ENCODE measurements at regions not wholly inside any gene's neighbourhood (a gene's known extent, or its start where the extent isn't known, plus 50 kb on each side); places are given as distances from the start of the nearest gene placed in this dataset.

GRCh38 chr12:89253488-89253887, 98.8 kb downstream of the DUSP6 start:
- DNase-seq = no peak

GRCh38 chr12:89252284-89252683, 100.0 kb downstream of the DUSP6 start:
- no peak for DNase-seq

DNA sequence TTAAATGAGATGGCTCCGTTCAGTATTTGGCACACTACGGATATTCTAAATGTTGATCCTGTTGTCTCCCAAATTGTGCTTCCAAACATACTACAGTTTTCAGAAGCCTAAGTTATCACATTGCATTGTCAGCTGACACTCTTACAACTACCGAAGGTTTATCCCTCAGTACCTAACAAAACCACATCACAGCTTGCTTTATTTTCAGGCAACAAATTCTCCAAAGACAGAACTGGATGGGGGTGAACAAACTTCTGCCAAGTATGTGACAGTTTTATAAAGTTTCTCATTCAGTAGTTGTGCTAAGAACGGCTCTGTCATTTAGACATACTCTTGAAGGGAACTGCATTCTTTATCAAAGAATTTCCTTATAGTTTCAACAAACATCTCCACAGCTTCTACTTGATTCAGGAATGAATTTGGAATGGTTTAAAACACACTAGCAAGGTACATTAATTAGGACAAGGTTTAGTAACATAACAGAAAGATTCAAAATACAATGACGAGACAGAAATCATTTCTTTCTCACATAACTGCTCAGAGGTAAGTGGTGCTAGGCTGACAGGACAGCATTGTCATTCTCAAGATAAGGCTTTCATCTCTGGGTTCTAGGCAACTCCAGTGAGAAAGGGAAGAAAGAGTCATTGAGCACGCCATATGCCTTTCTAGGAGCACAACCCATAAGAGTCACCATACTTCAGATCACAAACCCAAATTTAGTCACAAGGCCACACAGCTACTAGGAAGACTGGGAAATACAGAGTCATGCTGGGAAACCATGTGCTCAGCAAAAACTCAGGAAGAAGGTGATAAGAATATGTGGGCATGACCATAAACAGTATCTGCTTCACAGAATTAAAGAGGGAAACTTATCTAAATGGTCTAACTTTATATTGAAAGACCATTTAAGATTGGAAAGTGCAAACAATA, 100.7 kb downstream of the DUSP6 start:
- no peak for DNase-seq

DNA sequence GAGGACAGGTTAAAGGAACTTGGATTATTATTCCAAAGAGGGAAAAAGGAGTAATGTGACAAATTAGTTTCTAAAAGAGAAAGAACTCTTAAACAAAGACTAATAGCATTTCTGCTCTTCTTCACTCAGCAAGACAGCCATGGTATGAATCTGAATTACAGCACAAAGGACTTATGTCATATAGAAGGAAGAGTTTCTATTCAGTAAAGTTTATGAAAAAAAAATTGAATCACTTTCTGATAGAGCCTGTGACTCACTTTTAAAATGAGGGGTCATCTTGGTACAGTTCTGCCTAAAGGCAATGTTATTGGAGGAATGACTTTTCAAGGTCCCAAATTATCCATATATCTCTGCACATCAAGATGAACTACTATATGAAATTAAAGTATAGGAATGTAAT, 101.7 kb downstream of the DUSP6 start:
- no peak for DNase-seq

GRCh38 chr12:89250213-89250612, 102.1 kb downstream of the DUSP6 start:
- DNase-seq = no peak

GRCh38 chr12:89247967-89248366, 104.3 kb downstream of the DUSP6 start:
- DNase-seq = no peak

DNA sequence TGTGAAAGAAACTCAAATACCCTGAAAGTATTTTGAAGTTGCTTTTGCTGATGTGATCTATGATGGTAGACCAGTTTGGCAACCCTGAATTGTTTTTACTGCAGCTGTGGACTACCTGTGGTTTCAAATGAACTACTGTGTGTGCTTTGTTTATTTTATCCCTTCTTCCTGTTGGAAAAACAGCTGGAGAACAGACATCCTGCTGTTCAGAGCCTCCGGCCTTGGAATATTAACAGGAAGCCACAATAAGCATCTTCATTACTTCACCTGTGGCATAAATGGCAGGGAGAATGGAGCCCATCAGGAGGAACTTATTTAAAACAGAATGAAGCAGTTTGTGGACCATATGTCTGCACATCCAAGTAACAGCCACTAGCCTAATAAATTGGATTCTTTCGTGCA, 104.8 kb downstream of the DUSP6 start:
- no peak for DNase-seq

DNA sequence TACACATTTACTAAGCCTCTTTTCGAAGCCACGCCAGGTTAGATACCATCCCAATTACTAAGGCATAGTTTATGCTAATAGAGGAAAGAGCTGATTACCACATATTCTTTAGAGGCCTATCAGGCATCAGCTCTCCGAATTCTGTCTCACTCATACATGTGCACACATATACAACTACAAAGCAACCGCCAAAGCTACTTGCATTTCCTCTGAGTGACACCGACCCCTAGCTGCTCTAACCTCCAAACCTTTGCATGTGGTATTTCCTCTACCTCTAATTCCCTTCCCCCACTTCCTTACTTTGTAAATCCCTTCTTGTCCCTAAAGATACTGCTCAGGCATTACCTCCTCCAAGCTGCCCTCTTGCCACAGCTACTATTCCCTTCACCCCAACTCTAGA, 107.2 kb downstream of the DUSP6 start:
- DNase-seq = peak in 1 of 4 experiments; percentile 8

DNA sequence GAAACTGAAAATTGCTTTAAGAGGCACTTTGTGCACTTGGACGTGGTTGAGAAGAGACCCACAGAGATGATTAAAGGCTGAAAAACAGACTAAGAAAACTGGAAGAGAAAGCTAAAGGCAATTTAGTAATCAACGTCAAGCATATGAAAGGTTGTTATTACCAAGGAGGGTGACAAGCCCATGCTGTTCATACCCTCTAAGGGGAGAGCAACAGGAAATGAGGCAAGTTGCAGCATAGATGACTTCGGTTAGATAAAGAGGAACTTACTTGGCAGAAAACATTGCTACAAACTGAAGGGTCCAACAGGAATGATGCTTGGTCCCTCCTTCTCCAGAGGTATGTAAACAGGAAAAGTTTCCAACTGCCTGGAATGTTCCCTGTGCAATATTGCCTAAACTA, 107.8 kb downstream of the DUSP6 start:
- no peak for DNase-seq

GRCh38 chr12:89243771-89244170, 108.5 kb downstream of the DUSP6 start:
- no peak for DNase-seq

DNA sequence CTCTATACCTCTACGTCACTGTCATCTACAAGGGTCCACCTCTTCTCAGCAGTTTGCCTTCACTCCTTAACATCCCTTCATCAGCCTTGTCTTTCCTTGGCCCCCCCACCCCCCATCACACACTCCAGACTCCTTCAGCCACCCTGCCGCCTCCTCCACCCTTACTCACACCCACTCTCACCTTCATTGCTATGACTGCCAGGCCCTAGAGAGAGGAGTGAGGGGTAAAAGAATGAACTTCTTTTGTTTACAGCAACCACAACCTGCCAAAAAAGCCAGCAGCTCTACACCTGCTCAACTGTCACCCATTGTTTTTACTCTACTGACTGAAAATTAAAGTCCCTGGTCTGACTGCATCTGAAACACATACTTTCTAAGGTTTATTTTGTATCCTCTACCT, 112.8 kb downstream of the DUSP6 start:
- no peak for DNase-seq

DNA sequence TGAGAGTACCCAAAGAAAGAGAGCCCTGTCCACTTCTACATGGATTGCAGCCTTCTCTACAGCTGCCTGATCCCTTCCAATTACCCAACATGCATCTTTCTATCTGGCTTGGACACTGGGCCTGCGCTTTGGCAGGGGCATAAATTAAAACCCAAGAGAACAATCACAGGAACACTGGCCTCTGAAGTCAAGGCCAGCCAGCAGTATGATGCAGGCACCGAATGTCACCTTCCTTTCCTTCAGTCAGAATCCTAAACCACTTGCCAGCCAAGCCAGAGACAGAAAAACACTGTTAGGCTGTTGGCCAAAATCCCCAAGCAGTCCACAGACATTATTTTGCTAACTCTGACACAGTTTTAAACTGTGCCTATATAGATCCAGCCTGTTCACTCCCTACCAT, 113.7 kb downstream of the DUSP6 start:
- DNase-seq = no peak

DNA sequence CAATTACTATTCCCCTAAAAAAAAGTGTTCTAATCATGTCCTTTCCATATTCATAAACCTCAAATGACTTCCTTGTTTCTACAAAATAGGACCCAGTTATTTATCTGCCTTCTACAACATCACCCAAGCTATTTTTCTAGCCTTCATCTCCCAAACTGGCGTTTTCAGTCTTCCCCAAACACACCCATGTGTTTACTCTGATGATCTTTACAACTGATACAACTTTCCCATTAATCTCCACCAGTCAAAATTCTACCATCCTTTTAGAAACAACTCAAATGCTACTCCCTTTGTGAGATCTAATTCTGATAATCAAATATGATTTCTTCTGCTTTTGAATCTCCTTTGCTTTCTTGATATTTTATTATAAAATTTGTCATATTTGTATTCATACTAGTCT, 114.5 kb downstream of the DUSP6 start:
- DNase-seq = no peak

DNA sequence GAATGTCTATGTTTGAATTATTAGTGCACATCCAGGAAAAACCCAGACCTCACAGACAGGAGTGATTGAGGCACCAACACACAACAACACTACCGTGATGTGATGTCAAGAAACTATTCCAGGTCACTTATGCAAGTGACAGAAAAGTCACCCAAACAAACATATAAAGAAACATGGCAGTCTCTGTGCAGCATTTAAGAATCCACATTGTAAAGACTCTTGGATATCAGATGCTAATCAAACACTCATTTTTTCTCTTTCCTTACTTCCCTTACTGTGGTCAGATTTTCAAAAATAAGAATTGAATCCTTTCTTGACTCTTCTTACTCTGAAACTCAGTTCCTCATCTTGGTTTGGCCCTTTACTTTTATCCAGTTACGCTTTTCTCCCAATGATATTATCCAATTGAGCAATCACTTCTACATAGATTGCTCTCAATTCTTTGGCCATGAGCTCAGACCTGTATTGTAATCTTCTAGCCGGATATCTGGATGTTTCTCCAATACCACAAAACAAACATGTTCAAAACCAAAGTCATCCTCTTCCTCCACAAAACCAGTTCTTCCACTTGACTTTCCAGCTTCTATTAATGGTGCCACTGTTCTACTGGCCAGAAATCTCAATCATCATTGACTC, 115.4 kb downstream of the DUSP6 start:
- no peak for DNase-seq

DNA sequence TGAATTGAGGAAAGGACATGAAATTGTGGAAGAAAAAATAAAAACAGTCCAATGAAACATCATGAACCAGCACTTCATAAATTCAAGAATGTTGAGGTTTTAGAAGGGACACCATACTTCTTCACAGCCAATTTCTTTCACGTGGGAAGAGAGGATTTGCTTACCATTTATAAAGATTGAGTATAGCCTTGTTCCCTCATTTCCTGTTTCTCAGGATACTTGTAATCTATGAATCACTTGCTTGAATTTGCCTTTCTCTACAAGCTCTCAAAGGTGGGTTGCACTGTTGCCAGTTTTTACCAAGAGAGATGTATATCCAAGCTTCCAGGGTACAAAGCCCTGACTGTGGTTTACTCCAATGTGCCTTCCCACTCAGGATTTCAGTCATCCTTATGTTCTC, 116.1 kb downstream of the DUSP6 start:
- no peak for DNase-seq

DNA sequence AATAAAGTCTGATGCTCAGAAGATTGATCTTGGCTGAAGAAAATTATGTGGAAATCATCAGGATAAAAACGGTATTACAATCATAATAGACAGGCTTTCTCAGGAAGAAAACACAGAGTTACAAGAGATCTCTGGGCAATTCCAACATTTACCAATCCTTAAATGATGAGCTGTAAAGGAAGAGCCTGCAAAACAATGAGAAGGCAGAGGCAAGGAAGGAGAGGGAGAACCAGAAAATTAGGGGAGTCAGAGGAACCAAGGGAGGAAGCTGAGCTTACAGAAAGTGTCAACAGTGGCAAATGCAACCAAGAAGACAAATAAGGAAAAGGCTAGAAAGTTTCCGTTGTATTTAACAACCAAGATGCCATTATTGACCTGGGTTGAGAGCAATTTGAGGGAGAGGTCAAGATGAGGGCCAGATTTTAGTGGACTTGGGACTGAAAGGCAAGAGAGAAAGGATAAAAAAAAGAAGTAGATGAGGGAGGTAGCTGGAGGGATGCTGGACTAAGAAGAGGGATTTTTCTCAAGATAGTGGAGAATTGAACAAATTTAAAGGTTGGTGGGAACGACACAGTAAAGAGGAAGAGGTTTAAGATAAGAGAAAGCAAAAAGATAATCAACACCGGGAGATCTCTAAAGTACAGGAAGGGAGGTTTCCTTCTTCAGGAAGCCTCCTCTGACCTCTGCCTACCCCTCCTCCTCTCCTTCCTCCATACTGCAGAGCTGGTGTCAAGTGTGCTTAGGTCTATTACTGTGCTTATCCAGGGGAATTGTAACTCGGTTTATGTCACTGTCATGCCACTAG, 116.9 kb downstream of the DUSP6 start:
- DNase-seq = no peak

- DNase-seq = no peak
Measured at GRCh38 chr12:89234324-89235114, 117.8 kb downstream of the DUSP6 start.

GRCh38 chr12:89231686-89232085, 120.6 kb downstream of the DUSP6 start:
- DNase-seq = no peak

DNA sequence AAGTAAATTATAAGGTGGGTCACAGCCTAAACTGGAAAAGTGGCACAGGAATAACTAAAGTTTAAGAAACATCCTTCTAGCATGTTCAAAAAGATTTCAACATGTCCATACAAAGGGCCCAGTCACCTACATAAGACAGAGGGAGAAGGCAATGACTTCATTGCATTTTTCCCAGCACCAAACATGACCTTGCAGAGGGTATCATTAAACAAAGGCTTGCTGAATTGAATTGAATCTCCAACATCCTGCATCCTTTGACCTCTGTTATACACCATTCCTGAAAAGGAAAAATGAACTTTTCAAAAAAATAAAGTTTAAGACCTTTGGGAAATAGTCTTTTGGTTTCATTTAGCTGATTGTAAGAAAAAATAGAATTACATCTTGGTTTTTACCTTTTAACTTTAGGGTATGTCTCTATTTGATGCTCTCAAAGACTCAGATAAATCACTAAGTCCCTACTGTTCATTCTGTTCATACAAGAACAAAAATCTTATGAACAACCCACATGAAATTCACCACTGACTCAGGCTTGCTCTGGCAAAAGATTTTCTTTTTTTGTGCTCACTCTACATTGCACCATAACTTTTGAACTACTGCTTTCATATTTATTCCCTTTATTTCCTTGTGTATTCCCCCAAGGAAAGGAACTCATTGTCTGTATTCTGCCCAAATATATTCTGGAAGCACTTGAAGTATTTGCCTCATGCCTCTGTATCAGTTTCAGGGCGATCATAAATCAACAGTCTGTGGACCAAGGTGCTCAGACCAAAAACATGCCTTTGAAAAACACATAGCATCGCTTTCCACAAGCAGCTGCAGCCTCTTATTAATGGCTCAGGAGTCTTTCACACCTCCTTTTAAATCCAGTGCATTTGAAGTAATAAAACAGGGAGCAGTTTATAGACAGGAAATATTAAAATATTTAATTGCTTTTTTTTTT, 121.7 kb downstream of the DUSP6 start:
- DNase-seq = no peak

- no peak for DNase-seq
Measured at GRCh38 chr12:89228491-89228890, 123.8 kb downstream of the DUSP6 start.

DNA sequence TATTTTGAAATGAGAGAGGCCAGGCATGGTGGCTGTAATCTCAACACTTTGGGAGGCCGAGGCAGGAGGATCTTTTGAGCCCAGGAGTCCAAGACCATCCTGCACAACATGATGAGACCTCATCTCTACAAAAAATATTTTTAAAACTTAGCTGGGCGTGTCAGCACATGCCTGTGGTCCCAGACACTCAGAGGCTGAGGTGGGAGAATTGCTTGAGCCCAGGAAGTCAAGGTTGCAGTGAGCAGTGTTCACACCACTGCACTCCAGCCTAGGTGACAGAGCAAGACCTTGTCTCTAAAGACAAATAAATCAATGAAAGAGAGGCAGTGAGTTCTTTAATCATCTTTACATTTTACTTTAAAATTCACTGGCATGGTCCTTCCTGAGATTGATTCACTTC, 124.5 kb downstream of the DUSP6 start:
- DNase-seq = no peak

Data from activated naive CD4-positive, alpha-beta T cell (primary cell).